Left ventricle myocardium inferior (tissue), 1 donor: ENCODE measurements at regions not wholly inside any gene's neighbourhood (a gene's known extent, or its start where the extent isn't known, plus 50 kb on each side); places are given as distances from the start of the nearest gene placed in this dataset.

ENCODE experiments used
- DNase-seq: peaks from one replicate; pipeline ENCODE4 v3.0.0-alpha.2; 2020
- H3K27ac ChIP-seq: fragments of 200-600 bp; replicated peaks from 2 replicates; pipeline ENCODE4 v1.8.0; 2021
- H3K27me3 ChIP-seq: fragments of 200-600 bp; 2 replicates; pipeline ENCODE4 v1.8.0; 2021; ENCODE audit warnings: low read depth
- H3K36me3 ChIP-seq: fragments of 200-600 bp; 2 replicates; pipeline ENCODE4 v1.8.0; 2021
- H3K4me1 ChIP-seq: fragments of 200-600 bp; 2 replicates; pipeline ENCODE4 v1.8.0; 2021
- H3K4me3 ChIP-seq: fragments of 200-600 bp; 2 replicates; pipeline ENCODE4 v1.8.0; 2021; ENCODE audit warnings: mild to moderate bottlenecking, moderate library complexity
- H3K9me3 ChIP-seq: fragments of 200-600 bp; replicated peaks from 2 replicates; pipeline ENCODE4 v1.8.0; 2021
- intact Hi-C: fragments of 100-400 bp; cut with micrococcal nuclease; formaldehyde crosslinking; loops from one replicate; pipeline ENCODE4 v1.11.0; 2022
- TF ChIP-seq, protein P1 (sequence below): fragments of 200-600 bp; IDR thresholded peaks from 2 replicates; pipeline ENCODE4 v1.8.0; 2021; ENCODE audit warnings: antibody characterized with exemption, mild to moderate bottlenecking, borderline replicate concordance
- donor health status: DM: no; HTN: yes; CAD: no; lungs with severe emphysema.

GRCh38 chr6:147776631-147777213 is 268.2 kb downstream of the SAMD5 start:
- Histone ChIP-seq H3K4me3 (no peak overlapping the region), H3K36me3 (no peaks in the 10 kb centered on the region), H3K27ac (no peak overlapping the region), H3K9me3 (no peaks in the 10 kb centered on the region), H3K4me1 (no peaks in the 10 kb centered on the region), H3K27me3 (no peaks in the 10 kb centered on the region)
- no peak for DNase-seq
- TF ChIP-seq, protein P1, sequence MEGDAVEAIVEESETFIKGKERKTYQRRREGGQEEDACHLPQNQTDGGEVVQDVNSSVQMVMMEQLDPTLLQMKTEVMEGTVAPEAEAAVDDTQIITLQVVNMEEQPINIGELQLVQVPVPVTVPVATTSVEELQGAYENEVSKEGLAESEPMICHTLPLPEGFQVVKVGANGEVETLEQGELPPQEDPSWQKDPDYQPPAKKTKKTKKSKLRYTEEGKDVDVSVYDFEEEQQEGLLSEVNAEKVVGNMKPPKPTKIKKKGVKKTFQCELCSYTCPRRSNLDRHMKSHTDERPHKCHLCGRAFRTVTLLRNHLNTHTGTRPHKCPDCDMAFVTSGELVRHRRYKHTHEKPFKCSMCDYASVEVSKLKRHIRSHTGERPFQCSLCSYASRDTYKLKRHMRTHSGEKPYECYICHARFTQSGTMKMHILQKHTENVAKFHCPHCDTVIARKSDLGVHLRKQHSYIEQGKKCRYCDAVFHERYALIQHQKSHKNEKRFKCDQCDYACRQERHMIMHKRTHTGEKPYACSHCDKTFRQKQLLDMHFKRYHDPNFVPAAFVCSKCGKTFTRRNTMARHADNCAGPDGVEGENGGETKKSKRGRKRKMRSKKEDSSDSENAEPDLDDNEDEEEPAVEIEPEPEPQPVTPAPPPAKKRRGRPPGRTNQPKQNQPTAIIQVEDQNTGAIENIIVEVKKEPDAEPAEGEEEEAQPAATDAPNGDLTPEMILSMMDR = no peak
- intact Hi-C loops = no loop called here

DNA sequence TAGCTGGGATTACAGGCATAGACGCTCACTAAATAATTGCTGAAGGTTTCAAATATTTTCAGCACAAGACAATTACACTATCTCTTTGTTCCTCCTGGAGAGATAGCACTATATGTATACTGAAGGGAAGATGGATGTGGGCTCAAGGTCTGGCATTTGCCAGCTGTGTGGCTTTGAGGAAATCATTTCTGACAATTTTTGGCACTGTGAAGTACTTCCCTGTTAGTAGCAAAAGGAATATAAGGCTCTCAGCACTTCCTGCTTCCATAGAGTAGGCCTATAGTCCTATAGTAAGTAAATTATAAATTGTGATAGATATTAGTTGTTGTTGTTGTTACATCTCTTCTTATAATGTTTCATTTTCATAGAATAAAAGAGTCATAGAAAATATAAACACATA is 271.1 kb downstream of the SAMD5 start:
- H3K4me1 ChIP-seq = no peaks in the 10 kb centered on the region
- TF ChIP-seq, protein P1 = no peak

GRCh38 chr6:147782302-147782701 is 273.8 kb downstream of the SAMD5 start:
- TF ChIP-seq, protein P1 = no peak
- intact Hi-C loops = no loop called here
- no peaks in the 10 kb centered on the region for H3K27me3 ChIP-seq

More for the DNA sequence above, 271.1 kb downstream of the SAMD5 start:
- Histone ChIP-seq H3K36me3 (no peaks in the 10 kb centered on the region), H3K4me3 (no peak overlapping the region), H3K27me3 (no peaks in the 10 kb centered on the region), H3K9me3 (no peaks in the 10 kb centered on the region), H3K27ac (no peak overlapping the region)
- intact Hi-C loops = no loop called here
- no peak for DNase-seq

GRCh38 chr6:147784371-147784770 is 275.9 kb downstream of the SAMD5 start:
- no peak overlapping the region for H3K4me3 ChIP-seq

More at GRCh38 chr6:147782302-147782701, 273.8 kb downstream of the SAMD5 start:
- Histone ChIP-seq H3K9me3 (no peaks in the 10 kb centered on the region), H3K36me3 (no peaks in the 10 kb centered on the region), H3K27ac (no peak overlapping the region), H3K4me1 (no peaks in the 10 kb centered on the region), H3K4me3 (no peak overlapping the region)
- DNase-seq = no peak

GRCh38 chr6:147787417-147787816 is 278.9 kb downstream of the SAMD5 start:
- intact Hi-C loops = no loop called here
- TF ChIP-seq, protein P1 = no peak
- Histone ChIP-seq H3K4me3 (no peak overlapping the region), H3K9me3 (peaks cover 10% of the 10 kb centered on the region), H3K36me3 (no peaks in the 10 kb centered on the region), H3K27me3 (no peaks in the 10 kb centered on the region), H3K27ac (no peak overlapping the region), H3K4me1 (no peaks in the 10 kb centered on the region)
- no peak for DNase-seq

More at GRCh38 chr6:147784371-147784770, 275.9 kb downstream of the SAMD5 start:
- no peaks in the 10 kb centered on the region for H3K36me3 ChIP-seq
- no peaks in the 10 kb centered on the region for H3K27me3 ChIP-seq
- H3K27ac ChIP-seq = no peak overlapping the region
- no peaks in the 10 kb centered on the region for H3K4me1 ChIP-seq
- H3K9me3 ChIP-seq = no peaks in the 10 kb centered on the region
- no peak for DNase-seq
- intact Hi-C loops = no loop called here
- TF ChIP-seq, protein P1 = no peak
